Activated naive CD4-positive, alpha-beta T cell treated with anti-CD3 and anti-CD28 coated beads, Interleukin-2, amount 50 U/mL, for 72 hours (primary cell): ENCODE measurements at regions not wholly inside any gene's neighbourhood (a gene's known extent, or its start where the extent isn't known, plus 50 kb on each side); places are given as distances from the start of the nearest gene placed in this dataset.
A peak's percentile ranks its signal among the peaks of the same experiment; 100 is the strongest.
"Not testable (repeated sequence)": the region's sequence is repeated elsewhere in the genome, so short reads cannot be mapped to it uniquely, and the experiment has no call there.

ENCODE experiments used
- ATAC-seq, 2 donors: fragments of 150-1000 bp; cut with Tn5 transposase; 2 replicates each; pipeline ENCODE4 v1.10.0; 2021; ENCODE audit warnings: mild to moderate bottlenecking in 2 of 2, moderate library complexity in 2 of 2
- DNase-seq, 2 donors: peaks; one replicate each; pipeline ENCODE4 v3.0.0; 2021 to 2022; ENCODE audit warnings: low spot score in 2 of 2
- H3K27ac Mint-ChIP-seq, 2 donors: one replicate each; pipeline ENCODE4 v1.8.0; 2022; ENCODE audit warnings: mild to moderate bottlenecking in 2 of 2, mixed read lengths in 2 of 2
- H3K36me3 Mint-ChIP-seq, 2 donors: one replicate each; pipeline ENCODE4 v1.8.0; 2022; ENCODE audit warnings: mixed read lengths in 2 of 2
- H3K9me3 Mint-ChIP-seq, 2 donors: one replicate each; pipeline ENCODE4 v1.8.0; 2022; ENCODE audit warnings: mixed read lengths in 2 of 2

GRCh38 chr15:24017470-24017869 is 330.4 kb upstream of the NDN start:
- Mint-ChIP-seq H3K9me3 (peaks cover 4 to 21% of the 10 kb centered on the region in 2 donors), H3K27ac (no peak overlapping the region), H3K36me3 (peaks cover 0 to 6% of the 10 kb centered on the region in 2 donors)
- DNase-seq: no peak
- no peak for ATAC-seq

- no peak for DNase-seq
- Mint-ChIP-seq H3K9me3 (peaks cover 23 to 48% of the 10 kb centered on the region in 2 donors), H3K27ac (no peak overlapping the region), H3K36me3 (peaks cover 13 to 19% of the 10 kb centered on the region in 2 donors)
- ATAC-seq: no peak
Observed at GRCh38 chr15:24039683-24040082, 352.6 kb upstream of the NDN start.

GRCh38 chr15:24054547-24055245 is 367.6 kb upstream of the NDN start:
- no peak for DNase-seq
- H3K27ac Mint-ChIP-seq: no peak overlapping the region
- no peaks in the 10 kb centered on the region for H3K36me3 Mint-ChIP-seq
- ATAC-seq: no peak
- H3K9me3 Mint-ChIP-seq: peaks cover 14 to 23% of the 10 kb centered on the region in 2 donors

- Mint-ChIP-seq H3K36me3 (peaks cover 0 to 15% of the 10 kb centered on the region in 2 donors), H3K9me3 (peaks cover 15 to 25% of the 10 kb centered on the region in 2 donors), H3K27ac (no peak overlapping the region)
- ATAC-seq: no peak
- no peak for DNase-seq
Observed at GRCh38 chr15:24067733-24068501, 380.8 kb upstream of the NDN start.

- Mint-ChIP-seq H3K36me3 (peaks cover 0 to 6% of the 10 kb centered on the region in 2 donors), H3K9me3 (peaks cover 8 to 14% of the 10 kb centered on the region in 2 donors)
- peak in 1 of 2 donors; percentile 58 for ATAC-seq
Observed at GRCh38 chr15:24075420-24076089, 388.4 kb upstream of the NDN start.

GRCh38 chr15:24076090-24076784 is 389.1 kb upstream of the NDN start:
- Mint-ChIP-seq H3K9me3 (peaks cover 14 to 18% of the 10 kb centered on the region in 2 donors), H3K27ac (no peak overlapping the region), H3K36me3 (peaks cover 0 to 6% of the 10 kb centered on the region in 2 donors)
- DNase-seq (no peak), ATAC-seq (no peak)

More at GRCh38 chr15:24075420-24076089, 388.4 kb upstream of the NDN start:
- DNase-seq: no peak
- H3K27ac Mint-ChIP-seq: no peak overlapping the region

GRCh38 chr15:24078310-24079029 is 391.4 kb upstream of the NDN start:
- no peak for DNase-seq
- no peak overlapping the region for H3K27ac Mint-ChIP-seq
- no peak for ATAC-seq
- H3K9me3 Mint-ChIP-seq: peaks cover 14 to 19% of the 10 kb centered on the region in 2 donors
- H3K36me3 Mint-ChIP-seq: peaks cover 0 to 6% of the 10 kb centered on the region in 2 donors

- Mint-ChIP-seq H3K36me3 (peaks cover 0 to 24% of the 10 kb centered on the region in 2 donors), H3K9me3 (peaks cover 22 to 51% of the 10 kb centered on the region in 2 donors)
- not testable (repeated sequence) for DNase-seq, H3K27ac Mint-ChIP-seq, ATAC-seq
Observed at GRCh38 chr15:24088941-24089340, 401.8 kb upstream of the NDN start.

GRCh38 chr15:24101503-24101902 is 414.4 kb upstream of the NDN start:
- not testable (repeated sequence) for ATAC-seq, H3K27ac Mint-ChIP-seq, H3K9me3 Mint-ChIP-seq

GRCh38 chr15:24107524-24107923 is 420.4 kb upstream of the NDN start:
- H3K27ac Mint-ChIP-seq: not testable (repeated sequence)

More at GRCh38 chr15:24101503-24101902, 414.4 kb upstream of the NDN start:
- not testable (repeated sequence) for H3K36me3 Mint-ChIP-seq, DNase-seq

GRCh38 chr15:24107948-24108347 is 420.8 kb upstream of the NDN start:
- H3K27ac Mint-ChIP-seq, ATAC-seq: not testable (repeated sequence)

More at GRCh38 chr15:24107524-24107923, 420.4 kb upstream of the NDN start:
- not testable (repeated sequence) for ATAC-seq, DNase-seq
- Mint-ChIP-seq H3K9me3 (peaks cover 4 to 14% of the 10 kb centered on the region in 2 donors), H3K36me3 (peaks cover 0 to 18% of the 10 kb centered on the region in 2 donors)

GRCh38 chr15:24108349-24108748 is 421.2 kb upstream of the NDN start:
- Mint-ChIP-seq H3K36me3 (peaks cover 0 to 18% of the 10 kb centered on the region in 2 donors), H3K9me3 (peaks cover 0 to 18% of the 10 kb centered on the region in 2 donors)
- not testable (repeated sequence) for H3K27ac Mint-ChIP-seq, DNase-seq, ATAC-seq

More at GRCh38 chr15:24107948-24108347, 420.8 kb upstream of the NDN start:
- DNase-seq: not testable (repeated sequence)
- Mint-ChIP-seq H3K36me3 (peaks cover 0 to 18% of the 10 kb centered on the region in 2 donors), H3K9me3 (peaks cover 2 to 16% of the 10 kb centered on the region in 2 donors)

- not testable (repeated sequence) for H3K9me3 Mint-ChIP-seq, H3K27ac Mint-ChIP-seq, H3K36me3 Mint-ChIP-seq, ATAC-seq, DNase-seq
Observed at GRCh38 chr15:24139622-24140021, 452.5 kb upstream of the NDN start.

GRCh38 chr15:24145070-24145469 is 458.0 kb upstream of the NDN start:
- not testable (repeated sequence) for ATAC-seq

GRCh38 chr15:24146251-24146650 is 459.1 kb upstream of the NDN start:
- peaks cover 8 to 11% of the 10 kb centered on the region in 2 donors for H3K9me3 Mint-ChIP-seq
- H3K36me3 Mint-ChIP-seq: peaks cover 0 to 6% of the 10 kb centered on the region in 2 donors
- DNase-seq (no peak), ATAC-seq (no peak)
- H3K27ac Mint-ChIP-seq: no peak overlapping the region

More at GRCh38 chr15:24145070-24145469, 458.0 kb upstream of the NDN start:
- H3K36me3 Mint-ChIP-seq, H3K27ac Mint-ChIP-seq, DNase-seq: not testable (repeated sequence)
- peaks cover 8 to 11% of the 10 kb centered on the region in 2 donors for H3K9me3 Mint-ChIP-seq
